Germinal center (tissue), 1 donor: ENCODE measurements at regions not wholly inside any gene's neighbourhood (a gene's known extent, or its start where the extent isn't known, plus 50 kb on each side); places are given as distances from the start of the nearest gene placed in this dataset.
"Not testable (repeated sequence)": the region's sequence is repeated elsewhere in the genome, so short reads cannot be mapped to it uniquely, and the experiment has no call there.

Experiments used
- DNase-seq: peaks from one replicate; pipeline ENCODE4 v3.0.0; 2012; ENCODE audit warnings: mixed read lengths, low spot score

DNA sequence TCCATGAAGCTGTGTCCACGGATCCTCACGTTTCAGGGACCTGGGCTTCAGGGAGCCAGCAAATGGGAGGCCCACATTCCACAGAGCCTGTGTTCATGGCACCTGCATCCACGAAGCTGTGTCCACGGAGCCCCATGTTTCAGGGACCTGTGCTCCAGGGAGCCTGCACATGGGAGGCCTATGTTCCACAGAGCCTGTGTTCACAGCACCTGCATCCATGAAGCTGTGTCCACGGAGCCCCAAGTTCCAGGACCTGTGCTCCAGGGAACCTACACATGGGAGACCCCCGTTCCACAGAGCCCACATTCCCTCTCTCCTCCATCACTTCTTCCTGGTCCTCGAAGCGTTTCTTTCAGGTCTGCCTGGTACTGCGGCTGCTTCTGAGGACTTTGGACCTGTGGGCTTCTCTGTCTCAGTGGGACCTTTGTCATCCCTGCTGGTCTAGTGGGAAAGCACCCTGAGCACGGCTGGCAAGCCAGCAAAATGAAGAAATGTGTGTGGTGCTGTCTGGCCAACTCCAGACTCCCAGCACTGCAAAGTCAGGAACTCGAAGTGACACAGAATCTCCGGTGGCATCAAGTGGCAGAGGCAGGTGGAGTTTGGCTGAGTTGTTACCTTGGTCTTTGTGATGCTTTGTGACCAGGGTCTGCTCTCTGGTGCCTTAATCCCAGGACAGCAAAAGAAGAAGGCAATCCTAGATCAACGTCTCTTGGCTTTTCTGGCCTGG, 245.9 kb downstream of the DLL1 start:
- DNase-seq = no peak

DNA sequence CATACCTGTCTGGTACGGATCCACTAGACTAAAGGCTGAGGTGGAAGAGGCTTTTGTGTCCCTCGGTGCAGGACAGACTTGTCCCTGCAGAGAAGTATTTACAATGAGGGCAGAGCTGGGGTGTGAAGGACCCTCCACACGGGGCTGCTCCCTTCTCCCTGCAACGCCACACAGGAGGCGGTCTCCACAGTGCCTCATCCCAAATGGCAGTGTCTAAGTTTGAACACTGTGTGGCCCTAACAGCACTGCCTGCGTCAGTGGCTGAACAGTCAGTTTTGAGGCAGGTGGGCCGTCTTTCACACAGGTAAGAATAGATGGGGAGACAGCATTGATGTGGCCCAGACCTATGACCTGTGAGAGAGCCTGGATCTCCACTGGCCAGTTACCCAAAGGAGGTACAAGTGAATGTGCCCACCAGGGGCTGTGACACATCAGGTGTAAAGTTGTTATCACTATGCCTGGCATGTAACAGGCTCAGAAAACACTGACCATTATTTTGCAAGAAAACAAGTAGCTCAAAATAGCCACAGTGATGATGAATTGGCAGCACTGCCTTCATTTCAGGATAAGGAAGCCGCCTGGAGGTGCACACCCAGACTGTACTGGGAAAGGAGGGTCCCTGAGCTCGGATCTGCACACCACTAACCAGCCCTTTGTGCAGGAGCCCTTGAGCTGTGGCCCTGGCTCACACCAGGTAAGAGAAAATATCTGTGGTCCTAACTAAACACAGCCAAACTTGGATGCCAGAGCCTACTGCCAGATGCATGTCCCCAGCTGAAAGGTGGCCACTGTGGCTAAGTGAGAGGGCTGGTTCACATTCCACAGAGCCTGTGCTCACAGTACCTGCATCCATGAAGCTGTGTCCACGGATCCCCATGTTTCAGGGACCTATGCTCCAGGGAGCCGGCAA, 246.7 kb downstream of the DLL1 start:
- no peak for DNase-seq

DNA sequence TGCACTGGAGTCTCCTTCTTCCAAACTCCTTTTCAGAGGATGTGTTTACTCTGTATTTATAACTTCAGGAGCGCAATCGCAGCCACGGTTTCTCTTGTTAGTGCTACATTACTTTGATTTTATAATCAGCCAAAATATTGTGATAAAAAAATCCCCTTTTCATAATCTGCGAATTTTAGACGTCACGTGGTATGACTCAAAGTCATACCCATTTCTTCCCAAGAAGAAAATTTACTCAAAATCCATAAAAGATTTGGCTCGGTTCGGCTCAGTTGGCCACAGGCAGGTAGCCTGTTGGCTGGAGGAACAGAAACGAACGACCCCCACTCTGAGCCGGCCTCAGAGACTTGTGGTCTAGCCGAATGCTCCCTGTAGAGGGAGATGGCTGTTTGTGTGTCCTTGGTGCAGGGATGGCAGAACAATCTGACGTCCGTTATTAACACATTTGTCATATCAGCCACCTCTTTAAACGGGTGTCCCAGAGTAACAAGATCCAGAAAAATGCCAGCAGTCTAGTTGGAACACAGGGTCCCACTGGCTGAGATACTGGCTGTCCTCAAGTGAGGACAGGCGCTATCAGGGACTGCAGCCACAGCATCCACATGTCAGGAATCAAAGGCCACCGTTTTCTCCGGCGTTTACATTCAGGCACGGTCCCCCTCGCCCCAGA, 247.6 kb downstream of the DLL1 start:
- DNase-seq = no peak

DNA sequence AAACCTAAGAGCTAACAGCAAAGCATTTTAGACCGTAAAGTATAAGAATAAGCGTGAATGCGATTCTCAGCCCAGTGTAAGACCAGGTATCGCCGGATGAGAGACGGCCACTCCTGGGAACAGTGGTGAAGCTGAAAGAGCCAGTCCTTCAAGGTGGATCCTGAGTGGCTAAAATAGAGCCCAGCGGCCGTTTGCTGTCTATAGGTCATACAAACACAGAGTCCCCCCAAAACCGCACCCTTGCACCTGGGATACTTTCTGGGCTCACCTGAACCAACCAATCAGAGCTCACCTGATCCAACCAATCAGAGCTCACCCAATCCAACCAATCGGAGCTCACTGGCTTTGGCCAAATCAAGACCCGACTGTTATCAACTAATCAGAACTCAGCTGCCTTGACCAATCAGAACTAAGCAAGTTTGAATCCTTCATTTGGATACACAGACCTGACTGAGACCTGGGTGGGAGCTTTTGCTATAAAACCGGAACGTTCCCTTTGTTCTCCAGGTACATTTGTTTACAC, 248.2 kb downstream of the DLL1 start:
- no peak for DNase-seq

DNA sequence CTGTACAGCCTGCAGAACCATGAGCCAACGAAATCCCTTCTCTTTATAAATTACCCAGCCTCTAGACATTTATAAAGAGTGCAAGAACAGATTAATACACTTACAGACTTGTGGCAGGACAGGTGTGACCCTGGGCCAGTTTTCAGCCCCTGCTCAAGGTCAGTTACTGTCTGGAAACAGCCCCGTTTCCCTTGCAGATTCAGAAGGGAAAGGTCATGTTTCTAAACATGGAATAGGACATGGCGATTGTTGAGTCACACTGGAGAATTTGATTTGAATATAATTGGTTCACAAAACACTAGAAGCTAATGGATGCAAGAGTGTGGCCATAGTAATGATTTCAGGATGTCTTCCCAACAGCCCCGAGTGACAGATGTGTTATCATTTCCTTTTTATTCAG, 248.8 kb downstream of the DLL1 start:
- DNase-seq = no peak

DNA sequence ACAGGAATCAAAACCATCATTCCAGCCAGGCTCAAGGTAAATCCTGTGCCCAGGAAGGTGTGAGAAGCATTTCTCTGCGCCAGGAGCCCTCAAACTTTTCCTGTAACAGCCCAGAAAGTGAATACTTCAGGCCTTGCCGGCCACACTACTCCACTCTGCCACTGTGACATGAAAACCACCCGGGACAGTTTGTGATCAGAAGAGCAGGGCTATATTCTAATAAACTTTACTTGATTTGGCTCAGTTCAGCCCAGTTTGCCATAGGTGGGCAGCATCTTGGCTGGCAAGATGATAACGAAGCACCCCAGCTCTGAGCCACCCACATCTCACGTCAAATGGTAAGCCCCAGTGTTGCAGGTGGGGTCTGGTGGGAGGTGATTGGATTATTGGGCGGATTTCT, 249.4 kb downstream of the DLL1 start:
- DNase-seq = no peak

DNA sequence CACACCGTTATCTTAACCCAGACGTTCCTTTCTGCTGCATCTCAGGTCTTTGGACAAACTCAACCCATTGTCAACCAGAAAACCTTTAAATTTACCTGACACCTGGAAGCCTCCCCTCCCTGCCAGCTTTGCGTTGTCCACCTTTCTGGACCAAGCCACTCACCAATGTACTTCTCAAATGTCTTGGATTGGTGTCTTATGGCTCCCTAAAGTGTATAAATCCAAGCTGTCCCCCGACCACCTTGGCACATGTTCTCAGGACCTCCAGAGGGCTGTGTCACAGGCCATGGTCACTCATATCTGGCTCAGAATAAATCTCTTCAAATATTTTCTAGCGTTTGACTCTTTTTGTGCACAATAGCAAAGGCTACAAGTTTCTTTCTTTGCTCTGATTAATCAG, 250.0 kb downstream of the DLL1 start:
- DNase-seq = no peak

DNA sequence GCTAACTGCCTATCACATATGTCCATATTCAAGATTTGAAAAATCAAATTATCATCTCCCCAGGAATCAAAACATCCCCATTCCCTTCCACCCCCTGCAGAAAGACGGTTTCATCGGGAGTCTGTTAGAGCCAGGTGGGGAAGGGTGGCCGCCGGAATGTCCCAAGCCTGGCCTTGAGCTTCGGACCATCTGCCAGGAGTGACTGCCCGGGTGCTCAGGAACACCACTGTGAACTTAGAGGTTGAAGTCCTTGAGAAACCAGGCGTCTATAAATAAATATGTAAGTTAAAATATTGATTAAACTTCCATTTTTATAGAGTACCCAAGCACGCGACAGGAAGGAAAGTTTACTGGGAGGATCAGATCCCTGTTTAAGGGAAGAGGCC, 250.8 kb downstream of the DLL1 start:
- no peak for DNase-seq

DNA sequence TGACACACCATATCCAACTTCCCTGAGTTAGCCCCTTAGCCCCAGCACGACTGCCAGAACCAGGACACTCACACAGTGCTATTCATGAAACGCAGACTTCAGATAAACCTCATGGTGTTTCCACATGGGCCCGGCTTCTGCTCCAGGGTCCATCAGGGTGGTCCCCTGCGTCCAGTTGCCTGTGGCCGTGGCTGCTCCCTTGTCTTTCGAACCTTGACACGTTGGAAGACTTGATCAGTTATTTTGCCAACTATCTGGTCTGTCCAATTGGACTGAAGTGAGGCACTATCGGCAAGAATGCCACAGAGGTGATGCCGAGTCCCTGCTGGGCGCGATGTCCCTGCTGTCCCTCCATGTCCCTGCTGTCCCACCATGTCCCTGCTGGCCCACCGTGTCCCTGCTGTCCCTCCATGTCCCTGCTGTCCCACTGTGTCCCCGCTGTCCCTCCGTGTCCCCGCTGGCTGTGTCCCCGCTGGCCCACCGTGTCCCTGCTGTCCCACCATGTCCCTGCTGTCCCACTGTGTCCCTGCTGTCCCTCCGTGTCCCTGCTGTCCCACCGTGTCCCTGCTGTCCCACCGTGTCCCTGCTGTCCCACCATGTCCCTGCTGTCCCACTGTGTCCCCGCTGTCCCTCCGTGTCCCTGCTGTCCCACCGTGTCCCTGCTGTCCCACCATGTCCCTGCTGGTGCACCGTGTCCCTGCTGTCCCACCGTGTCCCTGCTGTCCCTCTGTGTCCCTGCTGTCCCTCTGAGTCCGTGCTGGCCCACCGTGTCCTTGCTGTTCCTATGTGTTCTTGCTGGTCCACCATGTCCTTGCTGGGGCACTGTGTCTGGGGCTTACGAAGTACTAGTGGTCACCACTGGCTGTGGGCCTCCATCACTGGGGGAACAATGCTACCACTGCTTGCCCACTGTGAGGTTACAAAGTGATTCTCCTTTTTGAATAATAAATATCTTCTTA, 251.4 kb downstream of the DLL1 start:
- no peak for DNase-seq

DNA sequence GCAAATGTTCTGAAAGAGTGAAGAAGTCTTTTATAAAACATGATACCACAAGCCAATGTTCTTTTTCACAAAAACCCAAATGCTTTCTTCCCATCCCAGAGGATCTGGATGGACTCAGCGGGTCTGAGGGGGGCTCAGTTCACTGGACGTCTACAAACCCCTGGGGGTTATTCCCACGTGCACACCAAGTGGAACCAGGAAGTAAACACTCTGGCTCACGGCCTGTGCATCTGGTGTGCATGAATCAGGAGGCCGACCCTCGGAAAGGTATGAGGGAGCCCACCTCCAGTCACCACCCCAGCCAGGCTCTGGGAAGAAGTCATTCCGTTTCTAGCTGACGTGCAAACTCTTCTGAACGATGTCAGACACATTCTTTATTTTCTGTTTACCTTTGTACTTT, 252.2 kb downstream of the DLL1 start:
- no peak for DNase-seq

DNA sequence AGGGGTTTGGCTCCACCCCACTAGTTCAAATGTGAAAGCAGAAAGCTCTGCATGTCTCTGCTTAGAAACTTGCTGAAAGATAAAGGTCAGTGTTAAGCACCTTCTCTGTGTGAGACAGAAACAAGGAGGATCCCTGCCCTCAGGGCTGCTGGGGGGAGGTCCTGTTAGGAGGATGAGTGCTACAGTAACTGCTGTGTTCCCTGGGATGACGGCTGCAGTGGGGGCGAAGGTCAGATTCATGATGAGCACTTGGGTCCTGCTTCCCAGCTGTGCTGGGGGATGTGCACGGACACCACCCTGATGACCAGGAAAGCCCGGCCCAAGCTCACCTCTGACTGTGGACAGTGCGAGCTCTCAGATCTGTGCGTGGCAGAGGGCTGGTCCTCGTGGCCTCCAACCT, 252.6 kb downstream of the DLL1 start:
- DNase-seq = no peak

DNA sequence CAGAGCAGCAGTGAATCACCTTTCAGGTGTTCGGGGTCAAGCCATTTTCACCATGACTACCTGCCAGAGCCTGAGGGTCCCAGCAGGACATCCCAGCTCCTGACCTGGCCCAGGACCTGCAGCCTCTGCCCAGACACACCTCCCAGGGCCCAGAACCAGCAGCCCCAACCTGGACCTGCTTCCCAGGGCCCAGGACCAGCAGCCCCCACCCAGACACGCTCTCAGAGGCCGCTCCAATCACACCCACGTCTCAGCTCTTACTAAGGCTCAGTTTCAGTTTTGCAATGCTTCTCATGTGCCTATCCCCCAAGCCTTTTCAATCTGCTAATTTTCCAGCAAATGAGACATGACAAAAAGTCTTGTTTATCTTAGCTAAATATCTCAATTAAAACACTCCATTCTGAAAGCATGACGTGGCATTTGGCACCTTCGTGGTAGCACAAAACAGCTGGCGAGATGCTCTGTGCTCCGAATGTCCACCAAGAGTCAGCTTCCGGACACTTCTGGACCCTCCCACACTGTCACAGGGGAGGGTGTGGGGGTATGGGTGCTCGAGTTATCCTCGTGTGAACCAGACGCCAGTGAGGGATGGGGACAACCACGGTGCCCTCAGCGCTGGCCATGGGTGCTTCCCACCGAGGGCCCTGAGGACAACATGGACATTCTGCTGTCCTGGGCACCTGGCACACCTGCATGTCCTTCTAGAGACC, 253.2 kb downstream of the DLL1 start:
- no peak for DNase-seq

DNA sequence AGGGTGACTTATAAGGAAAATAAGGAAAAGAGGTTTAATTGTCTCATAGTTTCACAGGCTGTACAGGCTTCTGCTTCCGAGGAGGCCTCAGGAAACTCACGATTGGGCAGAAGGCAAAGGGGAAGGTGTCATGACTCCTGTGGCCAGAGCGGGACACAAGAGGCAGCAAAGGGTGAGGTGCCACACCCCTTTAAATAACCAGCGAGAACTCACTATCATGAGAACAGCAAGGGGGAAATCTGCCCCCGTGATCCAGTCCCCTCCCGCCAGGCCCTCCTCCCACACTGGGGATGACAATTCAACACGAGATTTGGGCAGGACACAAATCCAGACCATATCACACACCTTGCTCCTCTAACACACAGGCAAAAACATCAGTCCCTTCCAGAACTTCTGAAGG, 254.0 kb downstream of the DLL1 start:
- no peak for DNase-seq

DNA sequence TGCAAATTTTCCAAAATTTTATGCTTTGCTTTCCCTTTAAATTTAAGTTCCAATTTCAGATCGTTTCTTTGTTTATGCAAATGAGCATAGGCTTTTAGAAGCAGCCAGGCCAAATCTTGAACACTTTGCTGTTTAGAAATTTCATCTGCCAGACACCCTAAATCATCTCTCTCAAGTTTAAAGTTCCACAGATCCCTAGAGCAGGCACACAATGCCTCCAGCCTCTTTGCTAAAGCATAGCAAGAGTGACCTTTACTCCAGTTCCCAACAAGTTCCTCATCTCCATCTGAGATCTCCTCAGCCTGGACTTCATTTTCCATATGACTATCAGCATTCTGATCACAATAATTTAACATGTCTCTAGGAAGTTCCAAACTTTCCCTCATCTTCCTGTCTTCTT, 254.5 kb downstream of the DLL1 start:
- not testable (repeated sequence) for DNase-seq

DNA sequence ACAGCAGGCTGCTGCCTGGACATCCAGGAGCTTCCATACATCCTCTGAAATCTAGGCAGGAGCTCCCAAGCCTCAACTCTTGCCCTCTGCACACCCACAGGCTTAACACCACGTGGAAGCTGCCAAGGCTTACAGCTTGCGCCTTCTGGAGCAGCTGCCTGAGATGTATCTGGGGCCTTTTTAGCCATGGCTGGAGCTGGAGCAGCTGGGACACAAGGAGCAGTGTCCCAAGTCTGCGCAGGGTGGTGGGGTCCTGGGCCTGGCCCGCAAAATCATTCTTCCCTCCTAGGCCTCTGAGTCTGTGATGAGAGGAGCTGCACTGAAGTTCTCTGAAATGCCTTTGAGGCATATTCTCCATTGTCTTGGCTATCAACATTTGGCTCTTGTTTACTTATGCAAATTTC, 255.0 kb downstream of the DLL1 start:
- no peak for DNase-seq

DNA sequence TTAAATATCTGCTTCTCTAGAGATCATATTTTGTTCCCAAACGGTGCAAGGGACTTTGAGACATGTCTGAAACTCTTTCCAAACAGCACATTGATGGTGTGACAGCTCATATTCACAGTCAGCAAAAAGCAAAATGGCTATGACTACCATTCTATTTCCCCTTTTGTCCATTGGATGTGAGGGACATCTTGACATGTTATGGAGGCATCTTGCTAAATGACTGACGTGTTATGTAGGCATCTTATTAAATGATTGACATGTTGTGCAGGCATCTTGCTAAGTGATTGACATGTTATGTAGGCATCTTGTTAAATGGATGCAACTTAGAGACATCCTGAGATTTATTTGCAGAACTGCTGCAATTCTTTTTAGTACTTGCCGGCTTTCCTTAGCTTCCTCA, 255.8 kb downstream of the DLL1 start:
- DNase-seq = no peak

DNA sequence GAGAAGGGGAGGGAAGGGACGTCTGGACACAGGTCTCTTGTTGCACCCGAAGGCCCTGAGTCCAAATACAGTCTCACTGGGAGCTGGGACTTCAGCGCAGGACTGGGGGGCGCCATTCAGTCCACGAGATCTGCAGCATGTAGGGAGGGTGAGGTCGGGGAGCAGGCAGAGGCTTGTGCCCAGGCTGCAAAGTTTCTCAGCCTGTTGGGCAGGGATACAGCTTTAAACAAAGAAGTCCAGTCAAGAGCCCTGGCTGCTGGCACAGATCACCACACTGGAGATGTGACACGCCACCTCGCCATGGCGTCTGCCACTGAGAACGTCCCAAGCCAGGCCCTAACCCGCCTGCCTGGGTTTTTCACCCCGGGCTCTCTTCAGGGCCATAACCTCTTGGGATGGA, 256.6 kb downstream of the DLL1 start:
- no peak for DNase-seq

DNA sequence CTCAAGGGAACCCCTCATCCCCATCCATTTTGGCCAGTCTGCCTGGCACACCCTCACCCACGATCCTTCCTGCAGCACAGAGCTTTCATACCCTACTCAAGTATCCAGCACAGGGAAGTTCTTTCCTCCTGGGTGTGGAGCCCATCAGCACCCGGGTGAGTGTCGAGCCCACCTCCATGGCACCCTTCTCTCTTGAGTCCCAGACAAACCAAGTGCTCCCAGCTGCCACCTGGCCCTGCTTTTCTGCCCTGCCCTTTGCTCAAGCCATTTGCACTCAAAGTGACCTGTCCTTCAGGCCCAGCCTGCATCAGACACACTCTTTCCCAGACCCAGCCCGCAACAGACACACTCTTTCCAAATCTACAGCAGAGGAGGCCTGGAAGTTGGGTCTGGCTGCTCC, 257.2 kb downstream of the DLL1 start:
- DNase-seq = no peak

DNA sequence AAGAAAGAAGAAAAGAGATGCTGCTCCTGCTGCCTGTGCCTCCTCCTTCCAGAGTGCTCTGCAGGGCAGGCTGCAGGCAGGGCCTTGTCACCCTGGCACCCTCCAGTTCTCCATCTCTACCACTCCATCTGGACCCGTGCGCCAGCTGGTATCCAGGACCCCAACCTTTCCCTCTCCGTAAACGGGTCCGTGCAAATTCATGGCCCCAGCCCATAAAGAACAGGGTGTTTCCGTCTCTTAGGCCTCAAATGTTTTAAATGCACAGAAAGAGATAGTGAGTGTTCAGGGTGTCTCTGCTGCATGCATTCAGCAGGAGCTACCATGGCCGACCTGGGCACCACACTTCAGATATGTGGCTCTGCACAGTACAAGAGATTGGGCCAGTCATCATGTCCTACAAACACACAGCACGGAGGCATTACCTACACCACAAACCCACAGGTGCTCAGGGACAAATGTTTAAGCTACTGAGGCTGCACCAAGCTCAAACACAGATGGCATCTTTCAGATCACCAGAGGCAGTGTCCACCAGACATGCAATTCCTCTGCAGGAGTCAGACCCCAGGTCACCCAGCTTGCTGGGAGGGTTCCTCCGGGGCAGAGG, 258.1 kb downstream of the DLL1 start:
- DNase-seq = no peak

DNA sequence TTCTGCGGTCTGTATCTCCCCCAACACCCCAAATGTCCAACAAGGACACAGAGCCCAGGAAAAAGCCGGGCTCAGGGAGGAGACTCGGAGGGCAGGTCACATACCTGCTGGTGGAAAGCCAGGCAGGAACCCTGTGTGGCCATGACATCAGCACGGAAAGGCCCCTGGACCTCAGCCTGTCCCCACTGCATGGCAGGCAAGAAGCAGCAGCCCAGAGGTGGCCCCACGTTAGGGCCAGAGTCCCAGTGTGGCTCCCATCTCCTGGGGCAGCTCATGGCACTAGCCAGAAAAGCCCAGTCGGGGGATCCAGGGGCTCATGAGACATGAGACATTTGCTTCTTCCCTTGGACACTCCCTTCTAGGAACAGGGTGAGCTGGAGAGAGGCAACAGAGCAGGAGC, 258.7 kb downstream of the DLL1 start:
- DNase-seq = no peak
